Liver (tissue), 8 donors: ENCODE measurements at regions not wholly inside any gene's neighbourhood (a gene's known extent, or its start where the extent isn't known, plus 50 kb on each side); places are given as distances from the start of the nearest gene placed in this dataset.

Experiments used
- DNase-seq: peaks from one replicate; pipeline ENCODE4 v3.0.0-alpha.2; 2017; ENCODE audit warnings: low spot score
- H3K27ac ChIP-seq, 2 donors: one replicate each; pipeline ENCODE4 v1.7.0; 2013; ENCODE audit warnings: inconsistent platforms in 2 of 2, low read length in 2 of 2, control low read depth in 1 of 2, low read depth in 1 of 2, mild to moderate bottlenecking in 1 of 2
- H3K27me3 ChIP-seq, 4 donors: one replicate each; pipeline versions ENCODE4 v1.6.1 to v1.7.0; 2013; ENCODE audit warnings: low read length in 3 of 4, inconsistent platforms in 1 of 4, mild to moderate bottlenecking in 1 of 4, moderate library complexity in 1 of 4; ENCODE audit not compliant: control insufficient read depth in 4 of 4, insufficient read depth in 4 of 4
- H3K36me3 ChIP-seq, 4 donors: one replicate each; pipeline versions ENCODE4 v1.6.1 to v1.7.0; 2013; ENCODE audit warnings: low read length in 3 of 4, mild to moderate bottlenecking in 3 of 4, low read depth in 1 of 4, moderate library complexity in 1 of 4; ENCODE audit not compliant: control insufficient read depth in 4 of 4, insufficient read depth in 3 of 4
- H3K4me1 ChIP-seq, 4 donors: one replicate each; pipeline versions ENCODE4 v1.6.1 to v1.7.0; 2013; ENCODE audit warnings: low read length in 3 of 4, mild to moderate bottlenecking in 3 of 4, moderate library complexity in 1 of 4; ENCODE audit not compliant: control insufficient read depth in 4 of 4, insufficient read depth in 4 of 4
- H3K4me3 ChIP-seq, 3 donors: one replicate each; pipeline versions ENCODE4 v1.6.1 to v1.7.0; 2013; ENCODE audit warnings: low read length in 3 of 3, control low read depth in 1 of 3, low read depth in 1 of 3, mild to moderate bottlenecking in 1 of 3
- H3K9ac ChIP-seq, 2 donors: one replicate each; pipeline ENCODE4 v1.7.0; 2013; ENCODE audit warnings: low read length in 2 of 2, mild to moderate bottlenecking in 2 of 2, moderate library complexity in 2 of 2, control low read depth in 1 of 2, low read depth in 1 of 2
- H3K9me3 ChIP-seq, 4 donors: one replicate each; pipeline versions ENCODE4 v1.6.1 to v1.7.0; 2013; ENCODE audit warnings: low read length in 3 of 4; ENCODE audit not compliant: control insufficient read depth in 4 of 4
- ATF3 ChIP-seq: IDR thresholded peaks from 2 replicates; pipeline ENCODE4 v1.6.1; 2016; ENCODE audit warnings: antibody characterized with exemption
- CTCF ChIP-seq: fragments of 150-350 bp; IDR thresholded peaks from 2 replicates; pipeline ENCODE4 v1.5.1; 2017; ENCODE audit warnings: improper control_type of control experiment, low read depth, low read length; ENCODE audit not compliant: missing input control
- FOXA1 ChIP-seq: IDR thresholded peaks from 2 replicates; pipeline ENCODE4 v1.6.1; 2016; ENCODE audit warnings: antibody characterized with exemption
- FOXA2 ChIP-seq: IDR thresholded peaks from 2 replicates; pipeline ENCODE4 v1.6.1; 2016; ENCODE audit warnings: antibody characterized with exemption
- GABPA ChIP-seq, 2 donors: IDR thresholded peaks in 1 of 2; conservative IDR thresholded peaks in 1 of 2; 2 replicates each; pipeline ENCODE4 v1.6.1; 2016; ENCODE audit warnings: antibody characterized with exemption in 2 of 2, mild to moderate bottlenecking in 1 of 2, moderate library complexity in 1 of 2
- HNF4A ChIP-seq, 2 donors: conservative IDR thresholded peaks; 2 replicates each; pipeline ENCODE4 v1.6.1; 2016; ENCODE audit warnings: antibody characterized with exemption in 2 of 2, mild to moderate bottlenecking in 2 of 2
- HNF4G ChIP-seq: IDR thresholded peaks from 2 replicates; pipeline ENCODE4 v1.6.1; 2016; ENCODE audit warnings: antibody characterized with exemption
- JUND ChIP-seq, 2 donors: IDR thresholded peaks; 2 replicates each; pipeline ENCODE4 v1.6.1; 2016; ENCODE audit warnings: antibody characterized with exemption in 2 of 2
- MAX ChIP-seq: IDR thresholded peaks from 2 replicates; pipeline ENCODE4 v1.6.1; 2016; ENCODE audit warnings: antibody characterized with exemption
- NR2F2 ChIP-seq: IDR thresholded peaks from 2 replicates; pipeline ENCODE4 v1.6.1; 2016; ENCODE audit warnings: antibody characterized with exemption
- RAD21 ChIP-seq, 2 donors: IDR thresholded peaks; 2 replicates each; pipeline ENCODE4 v1.6.1; 2016; ENCODE audit warnings: antibody characterized with exemption in 2 of 2, mild to moderate bottlenecking in 2 of 2
- RXRA ChIP-seq, 2 donors: IDR thresholded peaks; 2 replicates each; pipeline ENCODE4 v1.6.1; 2017 to 2018; ENCODE audit warnings: antibody characterized with exemption in 2 of 2, mild to moderate bottlenecking in 1 of 2
- SP1 ChIP-seq: IDR thresholded peaks from 2 replicates; pipeline ENCODE4 v1.6.1; 2018; ENCODE audit warnings: antibody characterized with exemption, mild to moderate bottlenecking
- TAF1 ChIP-seq: conservative IDR thresholded peaks from 2 replicates; pipeline ENCODE4 v1.6.1; 2016; ENCODE audit warnings: antibody characterized with exemption, mild to moderate bottlenecking
- YY1 ChIP-seq: IDR thresholded peaks from 2 replicates; pipeline ENCODE4 v1.6.1; 2016; ENCODE audit warnings: antibody characterized with exemption, mild to moderate bottlenecking
- ZBTB33 ChIP-seq: IDR thresholded peaks from 2 replicates; pipeline ENCODE4 v1.6.1; 2016; ENCODE audit warnings: antibody characterized with exemption
- WGBS: extraction: QIAGEN DNeasy Blood & Tissue Kit; methylation state at CpG from one replicate; pipeline ENCODE4 v1.1.7; 2013; 5-methylcytosine and 5-hydroxymethylcytosine counted together
- donor health status: healthy.
- donor health status: healthy.
- donor health status: healthy.
- donor health status: healthy.
- donor health status: healthy.

- no peak for TF ChIP-seq CTCF
These were observed 510.0 kb downstream of the BCL11B start (continued) for GRCh38 chr14:98761993-98762392.

GRCh38 chr14:98766818-98767217, 505.2 kb downstream of the BCL11B start:
- 54% methylated on average over 4 of the region's 4 CpGs for WGBS
- Histone ChIP-seq H3K27me3 (no peaks in the 10 kb centered on the region), H3K27ac (no peak overlapping the region), H3K9ac (no peak overlapping the region), H3K4me3 (no peak overlapping the region), H3K36me3 (no peaks in the 10 kb centered on the region), H3K9me3 (peaks cover 0 to 7% (median 4%) of the 10 kb centered on the region in 4 donors), H3K4me1 (no peaks in the 10 kb centered on the region)
- no peak for DNase-seq
- TF ChIP-seq ATF3 = no peak
- TF ChIP-seq RAD21 (IDR thresholded peaks at IDR 0.05) = no peak
- TF ChIP-seq CTCF = no peak

GRCh38 chr14:98769326-98769725, 502.7 kb downstream of the BCL11B start:
- Histone ChIP-seq H3K9ac (no peak overlapping the region), H3K27ac (no peak overlapping the region), H3K36me3 (no peaks in the 10 kb centered on the region), H3K9me3 (no peaks in the 10 kb centered on the region), H3K4me1 (no peaks in the 10 kb centered on the region), H3K27me3 (no peaks in the 10 kb centered on the region), H3K4me3 (no peak overlapping the region)
- no peak for DNase-seq
- 80% methylated on average over 10 of the region's 10 CpGs for WGBS
- TF ChIP-seq GABPA (IDR thresholded peaks at IDR 0.05 in 1 of 2, conservative IDR thresholded peaks at IDR 0.05 in 1 of 2) (no peak), SP1 (no peak), ZBTB33 (no peak), CTCF (no peak), FOXA1 (no peak), YY1 (no peak), HNF4A (conservative IDR thresholded peaks at IDR 0.05) (no peak), RXRA (IDR thresholded peaks at IDR 0.05) (no peak), MAX (no peak), ATF3 (no peak), JUND (IDR thresholded peaks at IDR 0.05) (no peak), HNF4G (no peak), NR2F2 (no peak), RAD21 (IDR thresholded peaks at IDR 0.05) (no peak), TAF1 (no peak), FOXA2 (no peak)
